ENCODE measurements at regions not wholly inside any gene's neighbourhood (a gene's known extent, or its start where the extent isn't known, plus 50 kb on each side); places are given as distances from the start of the nearest gene placed in this dataset.
"Not testable (repeated sequence)": the region's sequence is repeated elsewhere in the genome, so short reads cannot be mapped to it uniquely, and the experiment has no call there.

- in situ Hi-C loops (cut with MboI; ENCODE audit: low sequenced_read_pairs) = no loop called here
Measured at GRCh38 chr10:107994621-107995270, 830.2 kb upstream of the SORCS1 start.

- in situ Hi-C loops (cut with MboI; ENCODE audit: low sequenced_read_pairs) = no loop called here
Measured at GRCh38 chr10:107986571-107986970, 822.1 kb upstream of the SORCS1 start.

- in situ Hi-C loops (cut with MboI; ENCODE audit: low sequenced_read_pairs) = no loop called here
Measured at GRCh38 chr10:107984581-107984980, 820.1 kb upstream of the SORCS1 start.

GRCh38 chr10:107984149-107984548 lies 819.6 kb upstream of the SORCS1 start:
- in situ Hi-C loops (cut with MboI; ENCODE audit: low sequenced_read_pairs) = no loop called here

- in situ Hi-C loops (cut with MboI; ENCODE audit: low sequenced_read_pairs) = no loop called here
Measured at GRCh38 chr10:107978455-107978854, 813.9 kb upstream of the SORCS1 start.

GRCh38 chr10:107971973-107972372 lies 807.5 kb upstream of the SORCS1 start:
- in situ Hi-C loops (cut with MboI; ENCODE audit: low sequenced_read_pairs) = no loop called here

- in situ Hi-C loops (cut with MboI; ENCODE audit: low sequenced_read_pairs) = no loop called here
Measured at GRCh38 chr10:107971411-107971810, 806.9 kb upstream of the SORCS1 start.

- in situ Hi-C loops (cut with MboI; ENCODE audit: low sequenced_read_pairs) = no loop called here
Measured at GRCh38 chr10:107970512-107970911, 806.0 kb upstream of the SORCS1 start.

- in situ Hi-C loops (cut with MboI; ENCODE audit: low sequenced_read_pairs) = no loop called here
Measured at GRCh38 chr10:107969936-107970335, 805.4 kb upstream of the SORCS1 start.

GRCh38 chr10:107966826-107967225 lies 802.3 kb upstream of the SORCS1 start:
- in situ Hi-C loops (cut with MboI; ENCODE audit: low sequenced_read_pairs) = no loop called here

GRCh38 chr10:107952649-107953556 lies 788.4 kb upstream of the SORCS1 start:
- in situ Hi-C loops (cut with MboI; ENCODE audit: low sequenced_read_pairs) = no loop called here

GRCh38 chr10:107950411-107951062 lies 786.0 kb upstream of the SORCS1 start:
- in situ Hi-C loops (cut with MboI; ENCODE audit: low sequenced_read_pairs) = not testable (repeated sequence)

- in situ Hi-C loops (cut with MboI; ENCODE audit: low sequenced_read_pairs) = no loop called here
Measured at GRCh38 chr10:107942826-107943225, 778.3 kb upstream of the SORCS1 start.

- in situ Hi-C loops (cut with MboI; ENCODE audit: low sequenced_read_pairs) = no loop called here
Measured at GRCh38 chr10:107933076-107933475, 768.6 kb upstream of the SORCS1 start.

GRCh38 chr10:107931808-107932207 lies 767.3 kb upstream of the SORCS1 start:
- in situ Hi-C loops (cut with MboI; ENCODE audit: low sequenced_read_pairs) = no loop called here

- in situ Hi-C loops (cut with MboI; ENCODE audit: low sequenced_read_pairs) = no loop called here
Measured at GRCh38 chr10:107930037-107930436, 765.5 kb upstream of the SORCS1 start.

GRCh38 chr10:107924458-107924857 lies 760.0 kb upstream of the SORCS1 start:
- in situ Hi-C loops (cut with MboI; ENCODE audit: low sequenced_read_pairs) = no loop called here

GRCh38 chr10:107919626-107920235 lies 755.2 kb upstream of the SORCS1 start:
- in situ Hi-C loops (cut with MboI; ENCODE audit: low sequenced_read_pairs) = no loop called here

GRCh38 chr10:107918171-107918570 lies 753.7 kb upstream of the SORCS1 start:
- in situ Hi-C loops (cut with MboI; ENCODE audit: low sequenced_read_pairs) = no loop called here

- in situ Hi-C loops (cut with MboI; ENCODE audit: low sequenced_read_pairs) = no loop called here
Measured at GRCh38 chr10:107915215-107915610, 750.7 kb upstream of the SORCS1 start.

Data from HL-60/S4 treated with phorbol 12-myristate 13-acetate at 8.2 ng/mL for 4 days and 3 days (cell line).